ENCODE measurements at regions not wholly inside any gene's neighbourhood (a gene's known extent, or its start where the extent isn't known, plus 50 kb on each side); places are given as distances from the start of the nearest gene placed in this dataset.

DNA sequence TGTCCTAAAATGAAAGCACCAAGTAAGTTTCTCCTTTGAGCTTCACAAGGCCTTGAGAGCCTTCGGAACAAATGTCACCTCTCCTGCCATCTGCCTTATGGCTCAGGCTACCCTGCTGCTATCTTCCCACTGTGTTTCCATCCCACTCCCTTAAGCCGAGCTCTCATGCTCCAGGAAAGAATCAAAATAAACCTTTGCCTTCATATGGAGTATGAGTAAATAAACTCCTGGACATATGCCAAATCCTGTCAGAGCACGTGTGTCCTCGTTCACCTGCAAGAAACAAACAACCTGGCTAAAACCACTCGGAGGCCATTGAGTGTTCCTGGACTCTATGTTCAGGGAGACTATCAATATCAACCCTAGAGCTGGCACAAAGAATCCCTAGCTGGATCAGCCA lies 122.3 kb upstream of the CCDC112 start:
- peak; percentile 64 for DNase-seq (ENCODE audit: low spot score)
- Histone ChIP-seq H3K79me2 (no peaks in the 10 kb centered on the region), H3K4me2 (no peak overlapping the region), H3K9me3 (ENCODE audit: low read depth) (no peaks in the 10 kb centered on the region), H3K27me3 (no peaks in the 10 kb centered on the region), H3K9me2 (replicated peaks; ENCODE audit: insufficient read depth) (no peaks in the 10 kb centered on the region), H4K20me1 (ENCODE audit: insufficient read depth, poor library complexity, severe bottlenecking) (no peaks in the 10 kb centered on the region), H2AFZ (no peak overlapping the region), H3K27ac (peak overlapping the region; percentile 35), H3K36me3 (replicated peaks; ENCODE audit: insufficient read depth, low read depth) (no peaks in the 10 kb centered on the region), H3K4me3 (no peak overlapping the region), H3K4me1 (ENCODE audit: insufficient read depth) (peaks cover 27% of the 10 kb centered on the region)
- WGBS (ENCODE audit: low lambda C conversion rate, missing lambda C conversion rate) = 70% methylated on average over 5 of the region's 5 CpGs
- TF ChIP-seq, protein P1, sequence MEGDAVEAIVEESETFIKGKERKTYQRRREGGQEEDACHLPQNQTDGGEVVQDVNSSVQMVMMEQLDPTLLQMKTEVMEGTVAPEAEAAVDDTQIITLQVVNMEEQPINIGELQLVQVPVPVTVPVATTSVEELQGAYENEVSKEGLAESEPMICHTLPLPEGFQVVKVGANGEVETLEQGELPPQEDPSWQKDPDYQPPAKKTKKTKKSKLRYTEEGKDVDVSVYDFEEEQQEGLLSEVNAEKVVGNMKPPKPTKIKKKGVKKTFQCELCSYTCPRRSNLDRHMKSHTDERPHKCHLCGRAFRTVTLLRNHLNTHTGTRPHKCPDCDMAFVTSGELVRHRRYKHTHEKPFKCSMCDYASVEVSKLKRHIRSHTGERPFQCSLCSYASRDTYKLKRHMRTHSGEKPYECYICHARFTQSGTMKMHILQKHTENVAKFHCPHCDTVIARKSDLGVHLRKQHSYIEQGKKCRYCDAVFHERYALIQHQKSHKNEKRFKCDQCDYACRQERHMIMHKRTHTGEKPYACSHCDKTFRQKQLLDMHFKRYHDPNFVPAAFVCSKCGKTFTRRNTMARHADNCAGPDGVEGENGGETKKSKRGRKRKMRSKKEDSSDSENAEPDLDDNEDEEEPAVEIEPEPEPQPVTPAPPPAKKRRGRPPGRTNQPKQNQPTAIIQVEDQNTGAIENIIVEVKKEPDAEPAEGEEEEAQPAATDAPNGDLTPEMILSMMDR (IDR thresholded peaks at IDR 0.05; ENCODE audit: poor library complexity) = no peak
- no peak for TF ChIP-seq EZH2phosphoT487 (IDR thresholded peaks at IDR 0.05; ENCODE audit: low read depth, severe bottlenecking, unreplicated experiment)
- no peak for TF ChIP-seq EZH2 (IDR thresholded peaks at IDR 0.05; ENCODE audit: borderline replicate concordance)

DNA sequence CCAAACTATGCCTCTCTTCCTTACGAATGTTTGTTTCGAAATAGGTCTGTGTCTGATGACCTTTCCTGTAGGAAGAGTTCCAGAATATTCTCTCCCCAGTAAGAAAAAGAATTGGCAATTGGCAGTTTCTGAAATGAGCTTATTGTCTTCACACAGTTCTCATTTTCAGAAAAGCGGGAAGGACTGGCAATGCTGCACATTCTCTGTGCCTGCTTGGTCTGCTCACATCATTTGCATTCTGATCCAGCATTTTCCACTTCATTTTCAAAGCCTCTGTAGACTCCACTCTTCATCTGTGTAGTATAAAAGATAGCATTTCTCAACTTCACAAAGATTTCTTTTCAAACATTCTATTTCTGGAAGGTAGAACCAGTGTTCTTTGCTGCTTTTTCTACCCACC lies 120.6 kb upstream of the CCDC112 start:
- no peak overlapping the region for H3K4me2 ChIP-seq
- no peaks in the 10 kb centered on the region for H3K27me3 ChIP-seq
- no peaks in the 10 kb centered on the region for H4K20me1 ChIP-seq (ENCODE audit: insufficient read depth, poor library complexity, severe bottlenecking)
- DNase-seq (ENCODE audit: low spot score) = no peak
- 94% methylated on average over 3 of the region's 3 CpGs for WGBS (ENCODE audit: low lambda C conversion rate, missing lambda C conversion rate)
- no peak overlapping the region for H3K27ac ChIP-seq
- H3K4me3 ChIP-seq = no peak overlapping the region
- no peak overlapping the region for H2AFZ ChIP-seq
- no peaks in the 10 kb centered on the region for H3K36me3 ChIP-seq (replicated peaks; ENCODE audit: insufficient read depth, low read depth)
- no peak for TF ChIP-seq EZH2phosphoT487 (IDR thresholded peaks at IDR 0.05; ENCODE audit: low read depth, severe bottlenecking, unreplicated experiment)
- TF ChIP-seq, protein P1 (IDR thresholded peaks at IDR 0.05; ENCODE audit: poor library complexity) = no peak
- TF ChIP-seq EZH2 (IDR thresholded peaks at IDR 0.05; ENCODE audit: borderline replicate concordance) = no peak
- peaks cover 27% of the 10 kb centered on the region for H3K4me1 ChIP-seq (ENCODE audit: insufficient read depth)
- no peaks in the 10 kb centered on the region for H3K79me2 ChIP-seq
- no peaks in the 10 kb centered on the region for H3K9me2 ChIP-seq (replicated peaks; ENCODE audit: insufficient read depth)
- H3K9me3 ChIP-seq (ENCODE audit: low read depth) = no peaks in the 10 kb centered on the region

DNA sequence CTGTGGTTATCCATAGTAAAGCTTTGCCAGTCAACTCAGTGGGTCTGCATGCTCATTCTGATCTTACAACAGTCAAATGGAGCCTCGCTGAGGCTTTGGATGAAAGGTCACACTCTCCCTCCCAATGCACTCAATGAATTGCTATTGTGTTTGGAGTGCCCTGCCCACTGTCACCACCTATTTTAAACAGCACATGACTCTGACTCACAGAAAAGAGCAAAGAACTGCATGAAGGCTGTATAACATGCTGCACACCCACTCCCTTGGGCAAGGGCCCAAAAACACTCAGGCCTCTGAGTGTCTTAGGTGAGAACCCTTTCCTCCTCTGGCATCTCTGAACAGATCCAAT lies 118.7 kb upstream of the CCDC112 start:
- Histone ChIP-seq H3K27me3 (no peaks in the 10 kb centered on the region), H3K79me2 (no peaks in the 10 kb centered on the region), H4K20me1 (ENCODE audit: insufficient read depth, poor library complexity, severe bottlenecking) (no peaks in the 10 kb centered on the region), H3K9me3 (ENCODE audit: low read depth) (no peaks in the 10 kb centered on the region), H3K4me2 (no peak overlapping the region), H3K9me2 (replicated peaks; ENCODE audit: insufficient read depth) (no peaks in the 10 kb centered on the region), H3K4me3 (no peak overlapping the region), H3K27ac (peak overlapping the region; percentile 85), H3K4me1 (ENCODE audit: insufficient read depth) (peaks cover 27% of the 10 kb centered on the region), H2AFZ (no peak overlapping the region), H3K36me3 (replicated peaks; ENCODE audit: insufficient read depth, low read depth) (no peaks in the 10 kb centered on the region)
- WGBS (ENCODE audit: low lambda C conversion rate, missing lambda C conversion rate) = 44% methylated on average over 1 of the region's 1 CpG
- DNase-seq (ENCODE audit: low spot score) = peak; percentile 74
- TF ChIP-seq, protein P1 (IDR thresholded peaks at IDR 0.05; ENCODE audit: poor library complexity) = no peak
- TF ChIP-seq EZH2phosphoT487 (IDR thresholded peaks at IDR 0.05; ENCODE audit: low read depth, severe bottlenecking, unreplicated experiment) (no peak), EZH2 (IDR thresholded peaks at IDR 0.05; ENCODE audit: borderline replicate concordance) (no peak)

Data from hepatocyte (in vitro differentiated cells).